IMR-90 (cell line): ENCODE measurements at regions not wholly inside any gene's neighbourhood (a gene's known extent, or its start where the extent isn't known, plus 50 kb on each side); places are given as distances from the start of the nearest gene placed in this dataset.

Experiments
- CEBPB ChIP-seq: IDR thresholded peaks from 2 replicates; pipeline ENCODE4 v1.6.1; 2012; ENCODE audit warnings: low read depth, low read length, improper control_type of control experiment
- FOS ChIP-seq: fragments of 150-350 bp; IDR thresholded peaks from 2 replicates; pipeline ENCODE4 v1.6.1; 2016; ENCODE audit warnings: low read depth, low read length
- MAFK ChIP-seq: IDR thresholded peaks from 2 replicates; pipeline ENCODE4 v1.6.1; 2012; ENCODE audit warnings: low read depth, low read length, improper control_type of control experiment
- MAZ ChIP-seq: IDR thresholded peaks from 2 replicates; pipeline ENCODE4 v1.6.1; 2012; ENCODE audit warnings: low read depth, mild to moderate bottlenecking, low read length, improper control_type of control experiment, moderate library complexity, borderline replicate concordance
- MXI1 ChIP-seq: IDR thresholded peaks from 2 replicates; pipeline ENCODE4 v1.6.1; 2012; ENCODE audit warnings: low read depth, mild to moderate bottlenecking, low read length, moderate library complexity, borderline replicate concordance
- NFE2L2 ChIP-seq: fragments of 150-350 bp; IDR thresholded peaks from 2 replicates; pipeline ENCODE4 v1.6.1; 2016; ENCODE audit warnings: low read depth, mild to moderate bottlenecking, low read length
- POLR2A ChIP-seq: IDR thresholded peaks from 2 replicates; pipeline ENCODE4 v1.6.1; 2012; ENCODE audit warnings: mild to moderate bottlenecking, low read depth, low read length
- RAD21 ChIP-seq: IDR thresholded peaks from 2 replicates; pipeline ENCODE4 v1.6.1; 2012; ENCODE audit warnings: low read length, improper control_type of control experiment
- RCOR1 ChIP-seq: IDR thresholded peaks from 2 replicates; pipeline ENCODE4 v1.6.1; 2012; ENCODE audit warnings: mild to moderate bottlenecking, low read length, improper control_type of control experiment; ENCODE audit not compliant: insufficient replicate concordance
- RFX5 ChIP-seq: IDR thresholded peaks from 2 replicates; pipeline ENCODE4 v1.8.0; 2012; ENCODE audit warnings: low read depth, mild to moderate bottlenecking, low read length, moderate library complexity
- SMC3 ChIP-seq: fragments of 150-350 bp; IDR thresholded peaks from 2 replicates; pipeline ENCODE4 v1.6.1; 2016; ENCODE audit warnings: low read depth, mild to moderate bottlenecking, antibody characterized with exemption, low read length, moderate library complexity
- TF ChIP-seq, protein P1 (sequence below): fragments of 150-350 bp; IDR thresholded peaks from 2 replicates; pipeline ENCODE4 v1.6.1; 2016; ENCODE audit warnings: low read depth, mild to moderate bottlenecking, low read length, moderate library complexity, borderline replicate concordance
- TF ChIP-seq, protein P2 (sequence below): conservative IDR thresholded peaks from 2 replicates; pipeline ENCODE4 v1.5.1; 2012; ENCODE audit warnings: mild to moderate bottlenecking, low read depth, low read length, improper control_type of control experiment
- TF ChIP-seq, protein P3 (sequence below): fragments of 150-350 bp; IDR thresholded peaks from 2 replicates; pipeline ENCODE4 v1.6.1; 2017; ENCODE audit warnings: mild to moderate bottlenecking, antibody characterized with exemption, low read length, low read depth

DNA sequence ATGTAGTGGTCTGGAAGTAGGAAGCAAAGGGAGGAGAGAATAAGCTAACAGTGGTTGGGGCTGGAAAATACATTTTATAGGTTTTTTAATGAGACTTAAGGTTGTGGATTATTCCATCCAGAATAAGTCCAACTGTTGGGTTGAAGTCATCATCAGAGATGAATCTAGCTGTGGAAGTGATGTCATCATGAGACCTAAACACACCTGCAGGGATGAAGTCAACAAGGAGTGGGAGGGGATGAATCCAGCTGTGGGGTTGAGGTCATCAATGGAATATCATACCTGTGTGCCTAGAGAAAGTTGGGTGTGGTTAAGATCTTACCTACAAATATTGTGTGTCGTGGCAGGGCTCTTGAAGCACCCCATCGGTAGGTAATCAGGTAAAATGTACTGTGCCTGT is 730.7 kb downstream of the RFPL4B start:
- TF ChIP-seq, protein P1, sequence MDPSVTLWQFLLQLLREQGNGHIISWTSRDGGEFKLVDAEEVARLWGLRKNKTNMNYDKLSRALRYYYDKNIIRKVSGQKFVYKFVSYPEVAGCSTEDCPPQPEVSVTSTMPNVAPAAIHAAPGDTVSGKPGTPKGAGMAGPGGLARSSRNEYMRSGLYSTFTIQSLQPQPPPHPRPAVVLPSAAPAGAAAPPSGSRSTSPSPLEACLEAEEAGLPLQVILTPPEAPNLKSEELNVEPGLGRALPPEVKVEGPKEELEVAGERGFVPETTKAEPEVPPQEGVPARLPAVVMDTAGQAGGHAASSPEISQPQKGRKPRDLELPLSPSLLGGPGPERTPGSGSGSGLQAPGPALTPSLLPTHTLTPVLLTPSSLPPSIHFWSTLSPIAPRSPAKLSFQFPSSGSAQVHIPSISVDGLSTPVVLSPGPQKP: no peak
- no peak for TF ChIP-seq POLR2A
- TF ChIP-seq, protein P2, sequence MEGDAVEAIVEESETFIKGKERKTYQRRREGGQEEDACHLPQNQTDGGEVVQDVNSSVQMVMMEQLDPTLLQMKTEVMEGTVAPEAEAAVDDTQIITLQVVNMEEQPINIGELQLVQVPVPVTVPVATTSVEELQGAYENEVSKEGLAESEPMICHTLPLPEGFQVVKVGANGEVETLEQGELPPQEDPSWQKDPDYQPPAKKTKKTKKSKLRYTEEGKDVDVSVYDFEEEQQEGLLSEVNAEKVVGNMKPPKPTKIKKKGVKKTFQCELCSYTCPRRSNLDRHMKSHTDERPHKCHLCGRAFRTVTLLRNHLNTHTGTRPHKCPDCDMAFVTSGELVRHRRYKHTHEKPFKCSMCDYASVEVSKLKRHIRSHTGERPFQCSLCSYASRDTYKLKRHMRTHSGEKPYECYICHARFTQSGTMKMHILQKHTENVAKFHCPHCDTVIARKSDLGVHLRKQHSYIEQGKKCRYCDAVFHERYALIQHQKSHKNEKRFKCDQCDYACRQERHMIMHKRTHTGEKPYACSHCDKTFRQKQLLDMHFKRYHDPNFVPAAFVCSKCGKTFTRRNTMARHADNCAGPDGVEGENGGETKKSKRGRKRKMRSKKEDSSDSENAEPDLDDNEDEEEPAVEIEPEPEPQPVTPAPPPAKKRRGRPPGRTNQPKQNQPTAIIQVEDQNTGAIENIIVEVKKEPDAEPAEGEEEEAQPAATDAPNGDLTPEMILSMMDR: no peak
- TF ChIP-seq MAFK: no peak
- TF ChIP-seq, protein P3, sequence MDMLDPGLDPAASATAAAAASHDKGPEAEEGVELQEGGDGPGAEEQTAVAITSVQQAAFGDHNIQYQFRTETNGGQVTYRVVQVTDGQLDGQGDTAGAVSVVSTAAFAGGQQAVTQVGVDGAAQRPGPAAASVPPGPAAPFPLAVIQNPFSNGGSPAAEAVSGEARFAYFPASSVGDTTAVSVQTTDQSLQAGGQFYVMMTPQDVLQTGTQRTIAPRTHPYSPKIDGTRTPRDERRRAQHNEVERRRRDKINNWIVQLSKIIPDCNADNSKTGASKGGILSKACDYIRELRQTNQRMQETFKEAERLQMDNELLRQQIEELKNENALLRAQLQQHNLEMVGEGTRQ: no peak
- no peak for TF ChIP-seq FOS
- TF ChIP-seq RCOR1: no peak
- TF ChIP-seq RAD21: no peak
- no peak for TF ChIP-seq RFX5
- TF ChIP-seq NFE2L2: no peak
- TF ChIP-seq CEBPB: no peak
- no peak for TF ChIP-seq MAZ
- TF ChIP-seq SMC3: no peak
- no peak for TF ChIP-seq MXI1
